ENCODE measurements at regions not wholly inside any gene's neighbourhood (a gene's known extent, or its start where the extent isn't known, plus 50 kb on each side); places are given as distances from the start of the nearest gene placed in this dataset.

DNA sequence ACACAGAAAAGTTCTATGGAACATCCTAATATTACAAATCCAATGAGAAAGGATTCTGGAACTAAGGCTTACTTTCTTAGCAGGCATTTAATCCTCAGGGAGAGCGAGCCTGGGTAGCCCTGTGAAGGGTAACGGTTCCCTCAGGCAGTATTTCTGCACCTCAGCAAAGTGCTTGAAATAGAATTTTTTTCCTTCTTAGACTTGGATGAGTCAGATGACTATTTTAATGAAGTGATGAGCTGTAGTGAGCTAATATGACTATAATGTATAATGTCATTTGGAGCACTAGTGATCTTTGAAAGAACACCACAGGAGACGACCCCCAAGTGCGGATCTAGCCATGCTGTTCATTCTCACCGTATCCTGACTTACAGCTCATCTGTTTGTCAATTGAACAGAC is 493.0 kb upstream of the FAM241A start:
- no peak for DNase-seq (ENCODE audit: low spot score)
- no peaks in the 10 kb centered on the region for H3K9me3 ChIP-seq
- no peaks in the 10 kb centered on the region for H3K27me3 ChIP-seq (replicated peaks; ENCODE audit: insufficient read depth)
- no peak overlapping the region for H3K4me3 ChIP-seq
- intact Hi-C loops (cut with DNase I) = no loop called here
- 71% methylated on average over 5 of the region's 5 CpGs for WGBS
- H3K4me1 ChIP-seq (replicated peaks) = no peaks in the 10 kb centered on the region
- H3K27ac ChIP-seq = no peak overlapping the region
- TF ChIP-seq POLR2AphosphoS5 (IDR thresholded peaks at IDR 0.05) = no peak
- TF ChIP-seq POLR2A (IDR thresholded peaks at IDR 0.05) = no peak
- TF ChIP-seq CTCF (IDR thresholded peaks at IDR 0.05) = no peak
- no peaks in the 10 kb centered on the region for H3K36me3 ChIP-seq

GRCh38 chr4:111652986-111653385 is 492.3 kb upstream of the FAM241A start:
- no peaks in the 10 kb centered on the region for H3K9me3 ChIP-seq
- TF ChIP-seq CTCF (IDR thresholded peaks at IDR 0.05) (no peak), POLR2A (IDR thresholded peaks at IDR 0.05) (no peak), POLR2AphosphoS5 (IDR thresholded peaks at IDR 0.05) (no peak)
- H3K4me3 ChIP-seq = no peak overlapping the region
- intact Hi-C loops (cut with DNase I) = no loop called here
- WGBS = 66% methylated on average over 2 of the region's 2 CpGs
- H3K4me1 ChIP-seq (replicated peaks) = no peaks in the 10 kb centered on the region
- H3K36me3 ChIP-seq = no peaks in the 10 kb centered on the region
- no peak for DNase-seq (ENCODE audit: low spot score)
- H3K27ac ChIP-seq = no peak overlapping the region
- no peaks in the 10 kb centered on the region for H3K27me3 ChIP-seq (replicated peaks; ENCODE audit: insufficient read depth)

- 94% methylated on average over 1 of the region's 1 CpG for WGBS
- intact Hi-C loops (cut with DNase I) = no loop called here
- H3K27me3 ChIP-seq (replicated peaks; ENCODE audit: insufficient read depth) = no peaks in the 10 kb centered on the region
- H3K36me3 ChIP-seq = no peaks in the 10 kb centered on the region
- TF ChIP-seq POLR2A (IDR thresholded peaks at IDR 0.05) = no peak
- no peak for TF ChIP-seq CTCF (IDR thresholded peaks at IDR 0.05)
- TF ChIP-seq POLR2AphosphoS5 (IDR thresholded peaks at IDR 0.05) = no peak
- no peaks in the 10 kb centered on the region for H3K4me1 ChIP-seq (replicated peaks)
- no peak for DNase-seq (ENCODE audit: low spot score)
- no peak overlapping the region for H3K27ac ChIP-seq
- H3K4me3 ChIP-seq = no peak overlapping the region
- H3K9me3 ChIP-seq = no peaks in the 10 kb centered on the region
Observed at GRCh38 chr4:111662496-111662895, 482.8 kb upstream of the FAM241A start.

DNA sequence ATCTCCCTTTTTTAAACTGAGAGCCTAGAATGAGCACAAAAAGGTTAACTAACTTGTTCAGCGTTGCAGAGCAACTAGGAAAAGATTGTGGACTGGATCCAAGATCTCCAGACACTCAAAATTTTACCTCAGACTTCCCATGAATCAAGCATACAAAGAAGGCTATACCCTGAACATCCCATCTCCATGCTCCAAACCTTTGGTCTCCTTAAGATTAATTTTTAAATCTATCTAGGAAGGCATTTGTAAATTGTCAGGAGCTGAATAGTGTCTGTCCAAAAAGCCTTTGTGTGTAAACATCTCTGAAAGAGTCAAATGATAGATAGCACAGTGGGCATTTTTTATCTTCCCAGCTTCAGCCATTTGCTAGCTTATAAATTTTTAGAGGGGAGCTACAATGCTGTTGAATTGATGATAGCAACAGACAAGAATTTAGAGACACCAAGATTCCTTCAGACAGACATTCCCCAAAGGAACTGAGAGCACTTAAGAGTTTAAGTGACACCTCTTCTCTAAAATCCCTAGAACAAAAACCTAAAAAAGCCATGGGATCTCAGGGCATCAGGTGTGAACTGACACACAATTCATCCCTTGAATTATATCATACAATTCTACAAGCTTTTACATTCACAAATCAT is 480.8 kb upstream of the FAM241A start:
- Histone ChIP-seq H3K27ac (no peak overlapping the region), H3K4me3 (no peak overlapping the region), H3K36me3 (no peaks in the 10 kb centered on the region), H3K4me1 (replicated peaks) (no peaks in the 10 kb centered on the region), H3K9me3 (no peaks in the 10 kb centered on the region), H3K27me3 (replicated peaks; ENCODE audit: insufficient read depth) (no peaks in the 10 kb centered on the region)
- intact Hi-C loops (cut with DNase I) = no loop called here
- WGBS = 16% methylated on average over 1 of the region's 1 CpG
- TF ChIP-seq CTCF (IDR thresholded peaks at IDR 0.05) (no peak), POLR2AphosphoS5 (IDR thresholded peaks at IDR 0.05) (no peak), POLR2A (IDR thresholded peaks at IDR 0.05) (no peak)
- DNase-seq (ENCODE audit: low spot score) = no peak

- no peak for DNase-seq (ENCODE audit: low spot score)
- no peak for TF ChIP-seq CTCF (IDR thresholded peaks at IDR 0.05)
- no peak for TF ChIP-seq POLR2AphosphoS5 (IDR thresholded peaks at IDR 0.05)
- 62% methylated on average over 2 of the region's 2 CpGs for WGBS
- H3K36me3 ChIP-seq = no peaks in the 10 kb centered on the region
- no peaks in the 10 kb centered on the region for H3K4me1 ChIP-seq (replicated peaks)
- intact Hi-C loops (cut with DNase I) = no loop called here
- H3K9me3 ChIP-seq = no peaks in the 10 kb centered on the region
- H3K27me3 ChIP-seq (replicated peaks; ENCODE audit: insufficient read depth) = no peaks in the 10 kb centered on the region
- H3K4me3 ChIP-seq = no peak overlapping the region
- H3K27ac ChIP-seq = no peak overlapping the region
Observed at GRCh38 chr4:111666826-111667360, 478.4 kb upstream of the FAM241A start.
